ENCODE measurements at regions not wholly inside any gene's neighbourhood (a gene's known extent, or its start where the extent isn't known, plus 50 kb on each side); places are given as distances from the start of the nearest gene placed in this dataset.
"Not testable (repeated sequence)": the region's sequence is repeated elsewhere in the genome, so short reads cannot be mapped to it uniquely, and the experiment has no call there.

GRCh38 chr11:27241311-27242122 is 121.5 kb downstream of the CCDC34 start:
- DNase-seq = no peak

GRCh38 chr11:27239305-27239942 is 123.6 kb downstream of the CCDC34 start:
- DNase-seq = no peak

GRCh38 chr11:27238811-27239210 is 124.2 kb downstream of the CCDC34 start:
- no peak for DNase-seq

- no peak for DNase-seq
Observed at GRCh38 chr11:27237643-27238042, 125.4 kb downstream of the CCDC34 start.

GRCh38 chr11:27234961-27235360 is 128.1 kb downstream of the CCDC34 start:
- DNase-seq = no peak

GRCh38 chr11:27234043-27234668 is 128.9 kb downstream of the CCDC34 start:
- no peak for DNase-seq

GRCh38 chr11:27233654-27234042 is 129.4 kb downstream of the CCDC34 start:
- DNase-seq = no peak

GRCh38 chr11:27231530-27231929 is 131.5 kb downstream of the CCDC34 start:
- DNase-seq = no peak

GRCh38 chr11:27230192-27230572 is 132.8 kb downstream of the CCDC34 start:
- no peak for DNase-seq

GRCh38 chr11:27229511-27230191 is 133.4 kb downstream of the CCDC34 start:
- no peak for DNase-seq

GRCh38 chr11:27228906-27229290 is 134.1 kb downstream of the CCDC34 start:
- no peak for DNase-seq

- no peak for DNase-seq
Observed at GRCh38 chr11:27228232-27228905, 134.6 kb downstream of the CCDC34 start.

GRCh38 chr11:27227736-27228135 is 135.3 kb downstream of the CCDC34 start:
- no peak for DNase-seq

GRCh38 chr11:27219487-27220039 is 143.5 kb downstream of the CCDC34 start:
- DNase-seq = not testable (repeated sequence)

GRCh38 chr11:27218421-27219038 is 144.5 kb downstream of the CCDC34 start:
- DNase-seq = no peak

- no peak for DNase-seq
Observed at GRCh38 chr11:27217948-27218420, 145.0 kb downstream of the CCDC34 start.

GRCh38 chr11:27217496-27217895 is 145.5 kb downstream of the CCDC34 start:
- DNase-seq = no peak

GRCh38 chr11:27216270-27217149 is 146.5 kb downstream of the CCDC34 start:
- no peak for DNase-seq

- DNase-seq = no peak
Observed at GRCh38 chr11:27215471-27216269, 147.3 kb downstream of the CCDC34 start.

GRCh38 chr11:27214713-27215112 is 148.3 kb downstream of the CCDC34 start:
- DNase-seq = no peak

Measured in T-helper 9 cell (primary cell).